HEK293 (cell line): ENCODE measurements at regions not wholly inside any gene's neighbourhood (a gene's known extent, or its start where the extent isn't known, plus 50 kb on each side); places are given as distances from the start of the nearest gene placed in this dataset.

Source experiments
- ZBTB17 ChIP-seq: fragments of 450-650 bp; formaldehyde crosslinking; IDR thresholded peaks from 2 replicates; pipeline ENCODE4 v1.5.1; 2016; ENCODE audit warnings: missing biosample characterization, missing genetic modification characterization
- ZNF660 ChIP-seq: fragments of 450-650 bp; IDR thresholded peaks from 2 replicates; pipeline ENCODE4 v1.5.1; 2018; ENCODE audit warnings: missing biosample characterization, mild to moderate bottlenecking, missing genetic modification characterization
- ZNF837 ChIP-seq: fragments of 450-650 bp; formaldehyde crosslinking; IDR thresholded peaks from 2 replicates; pipeline ENCODE4 v1.5.1; 2016; ENCODE audit warnings: missing biosample characterization, missing genetic modification characterization

DNA sequence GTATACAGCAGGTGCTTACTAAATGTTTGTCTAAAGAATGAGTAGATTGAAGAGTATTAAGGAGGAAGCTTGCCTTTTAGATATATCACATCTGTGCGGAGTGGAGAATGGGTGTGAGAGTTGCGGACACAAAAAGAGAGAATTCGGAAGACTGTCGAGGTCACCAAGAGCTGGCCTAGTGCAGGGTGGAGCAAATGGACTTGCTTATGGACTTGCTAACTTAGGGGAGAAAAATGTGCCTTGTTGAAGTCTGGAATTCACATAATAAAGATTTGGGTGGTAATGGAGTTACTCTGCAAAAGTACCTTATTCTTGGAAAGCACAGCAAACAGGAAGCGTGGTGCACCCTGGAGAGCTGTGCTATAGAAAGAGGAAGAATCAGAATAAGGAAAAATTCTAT is 361.7 kb downstream of the PRDM2 start:
- no peak for TF ChIP-seq ZBTB17 (tag by site-specific recombination)
- no peak for TF ChIP-seq ZNF837 (tag by site-specific recombination)
- TF ChIP-seq ZNF660 (tag by site-specific recombination), result no peak
